HEK293T (cell line): ENCODE measurements at regions not wholly inside any gene's neighbourhood (a gene's known extent, or its start where the extent isn't known, plus 50 kb on each side); places are given as distances from the start of the nearest gene placed in this dataset.

Experiments
- BHLHE40 ChIP-seq: fragments of 450-650 bp; IDR thresholded peaks from 2 replicates; pipeline ENCODE4 v1.6.1; 2016; ENCODE audit warnings: mild to moderate bottlenecking, moderate library complexity, borderline replicate concordance
- ELF4 ChIP-seq: fragments of 450-650 bp; IDR thresholded peaks from 2 replicates; pipeline ENCODE4 v1.6.1; 2017; ENCODE audit warnings: antibody characterized with exemption
- FOXA1 ChIP-seq: fragments of 450-650 bp; IDR thresholded peaks from 2 replicates; pipeline ENCODE4 v1.6.1; 2016; ENCODE audit warnings: mild to moderate bottlenecking
- FOXM1 ChIP-seq: fragments of 450-650 bp; IDR thresholded peaks from 2 replicates; pipeline ENCODE4 v1.6.1; 2017; ENCODE audit warnings: mild to moderate bottlenecking, borderline replicate concordance
- L3MBTL2 ChIP-seq: fragments of 450-650 bp; conservative IDR thresholded peaks from 2 replicates; pipeline ENCODE4 v1.6.1; 2016; ENCODE audit warnings: mild to moderate bottlenecking
- LEF1 ChIP-seq: fragments of 450-650 bp; IDR thresholded peaks from 2 replicates; pipeline ENCODE4 v1.6.1; 2017; ENCODE audit warnings: mild to moderate bottlenecking, borderline replicate concordance
- PKNOX1 ChIP-seq: fragments of 450-650 bp; IDR thresholded peaks from 2 replicates; pipeline ENCODE4 v1.6.1; 2016
- SP1 ChIP-seq: fragments of 450-650 bp; IDR thresholded peaks from 2 replicates; pipeline ENCODE4 v1.6.1; 2017
- SUZ12 ChIP-seq: fragments of 450-650 bp; IDR thresholded peaks from 2 replicates; pipeline ENCODE4 v1.6.1; 2016; ENCODE audit warnings: mild to moderate bottlenecking
- TARDBP ChIP-seq: fragments of 450-650 bp; IDR thresholded peaks from 2 replicates; pipeline ENCODE4 v1.6.1; 2016

GRCh38 chr2:132033949-132034348, 127.8 kb downstream of the ANKRD30BL start:
- TF ChIP-seq PKNOX1 (no peak), LEF1 (no peak), TARDBP (no peak), ELF4 (no peak), L3MBTL2 (no peak), FOXA1 (no peak), BHLHE40 (no peak), FOXM1 (no peak), SP1 (no peak), SUZ12 (no peak)
